ENCODE measurements at regions not wholly inside any gene's neighbourhood (a gene's known extent, or its start where the extent isn't known, plus 50 kb on each side); places are given as distances from the start of the nearest gene placed in this dataset.

DNA sequence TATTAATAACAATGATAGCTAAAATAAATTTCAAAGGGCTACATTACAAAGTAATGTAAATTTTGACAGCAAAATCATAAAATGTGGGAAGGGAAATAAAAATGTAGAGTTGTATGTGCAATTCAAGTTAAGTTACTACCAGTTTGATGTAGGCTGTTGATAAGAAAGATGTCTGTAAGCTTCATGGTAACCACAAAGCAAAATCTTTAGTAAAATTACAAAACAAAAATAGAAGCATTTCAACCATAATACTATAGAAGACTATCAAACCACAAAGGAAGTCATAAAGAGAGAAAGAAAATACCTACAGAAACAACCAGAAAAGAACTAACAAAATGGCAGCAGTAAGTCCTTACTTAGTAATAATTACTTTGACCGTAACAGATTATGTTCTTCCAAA lies 99.1 kb downstream of the C7orf25 start:
- TF ChIP-seq, protein P1, sequence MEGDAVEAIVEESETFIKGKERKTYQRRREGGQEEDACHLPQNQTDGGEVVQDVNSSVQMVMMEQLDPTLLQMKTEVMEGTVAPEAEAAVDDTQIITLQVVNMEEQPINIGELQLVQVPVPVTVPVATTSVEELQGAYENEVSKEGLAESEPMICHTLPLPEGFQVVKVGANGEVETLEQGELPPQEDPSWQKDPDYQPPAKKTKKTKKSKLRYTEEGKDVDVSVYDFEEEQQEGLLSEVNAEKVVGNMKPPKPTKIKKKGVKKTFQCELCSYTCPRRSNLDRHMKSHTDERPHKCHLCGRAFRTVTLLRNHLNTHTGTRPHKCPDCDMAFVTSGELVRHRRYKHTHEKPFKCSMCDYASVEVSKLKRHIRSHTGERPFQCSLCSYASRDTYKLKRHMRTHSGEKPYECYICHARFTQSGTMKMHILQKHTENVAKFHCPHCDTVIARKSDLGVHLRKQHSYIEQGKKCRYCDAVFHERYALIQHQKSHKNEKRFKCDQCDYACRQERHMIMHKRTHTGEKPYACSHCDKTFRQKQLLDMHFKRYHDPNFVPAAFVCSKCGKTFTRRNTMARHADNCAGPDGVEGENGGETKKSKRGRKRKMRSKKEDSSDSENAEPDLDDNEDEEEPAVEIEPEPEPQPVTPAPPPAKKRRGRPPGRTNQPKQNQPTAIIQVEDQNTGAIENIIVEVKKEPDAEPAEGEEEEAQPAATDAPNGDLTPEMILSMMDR (IDR thresholded peaks at IDR 0.05) = no peak
- TF ChIP-seq TCF7L2 (IDR thresholded peaks at IDR 0.05; ENCODE audit: low read depth, low read length) = no peak
